ENCODE measurements at regions not wholly inside any gene's neighbourhood (a gene's known extent, or its start where the extent isn't known, plus 50 kb on each side); places are given as distances from the start of the nearest gene placed in this dataset.

DNA sequence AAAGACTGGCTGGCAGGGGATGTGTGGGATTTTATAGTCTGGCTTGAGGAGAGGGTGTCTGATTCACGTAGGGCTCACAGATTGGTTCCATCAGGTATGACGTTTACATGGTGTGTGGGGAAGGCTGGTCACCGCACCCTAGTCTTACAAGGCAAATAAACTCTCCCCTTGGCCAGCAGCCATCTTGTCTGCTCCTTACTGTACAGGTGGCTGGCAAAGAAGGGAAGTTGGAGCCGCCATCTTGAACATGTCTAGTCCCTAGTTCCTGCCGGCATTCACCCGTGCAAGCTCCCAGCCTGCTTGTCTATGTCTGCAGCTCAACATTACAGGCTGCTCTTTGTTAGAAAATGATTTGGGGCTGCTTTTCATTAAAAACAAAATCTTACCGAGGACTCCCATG is 97.6 kb downstream of the RAMP3 start:
- TF ChIP-seq, protein P1, sequence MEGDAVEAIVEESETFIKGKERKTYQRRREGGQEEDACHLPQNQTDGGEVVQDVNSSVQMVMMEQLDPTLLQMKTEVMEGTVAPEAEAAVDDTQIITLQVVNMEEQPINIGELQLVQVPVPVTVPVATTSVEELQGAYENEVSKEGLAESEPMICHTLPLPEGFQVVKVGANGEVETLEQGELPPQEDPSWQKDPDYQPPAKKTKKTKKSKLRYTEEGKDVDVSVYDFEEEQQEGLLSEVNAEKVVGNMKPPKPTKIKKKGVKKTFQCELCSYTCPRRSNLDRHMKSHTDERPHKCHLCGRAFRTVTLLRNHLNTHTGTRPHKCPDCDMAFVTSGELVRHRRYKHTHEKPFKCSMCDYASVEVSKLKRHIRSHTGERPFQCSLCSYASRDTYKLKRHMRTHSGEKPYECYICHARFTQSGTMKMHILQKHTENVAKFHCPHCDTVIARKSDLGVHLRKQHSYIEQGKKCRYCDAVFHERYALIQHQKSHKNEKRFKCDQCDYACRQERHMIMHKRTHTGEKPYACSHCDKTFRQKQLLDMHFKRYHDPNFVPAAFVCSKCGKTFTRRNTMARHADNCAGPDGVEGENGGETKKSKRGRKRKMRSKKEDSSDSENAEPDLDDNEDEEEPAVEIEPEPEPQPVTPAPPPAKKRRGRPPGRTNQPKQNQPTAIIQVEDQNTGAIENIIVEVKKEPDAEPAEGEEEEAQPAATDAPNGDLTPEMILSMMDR (IDR thresholded peaks at IDR 0.05; ENCODE audit: insufficient read depth, low read length): no peak
- TF ChIP-seq POLR2AphosphoS5 (IDR thresholded peaks at IDR 0.05; ENCODE audit: low read depth) (no peak), GABPA (IDR thresholded peaks at IDR 0.05; ENCODE audit: low read depth) (no peak), SPI1 (IDR thresholded peaks at IDR 0.05; ENCODE audit: borderline replicate concordance, low read depth) (no peak)
